LNCAP (cell line): ENCODE measurements at regions not wholly inside any gene's neighbourhood (a gene's known extent, or its start where the extent isn't known, plus 50 kb on each side); places are given as distances from the start of the nearest gene placed in this dataset.

Experiments used
- TF ChIP-seq, protein P1 (sequence below): fragments of 450-650 bp; IDR thresholded peaks from 2 replicates; pipeline ENCODE4 v1.5.1; 2017; ENCODE audit warnings: mild to moderate bottlenecking

DNA sequence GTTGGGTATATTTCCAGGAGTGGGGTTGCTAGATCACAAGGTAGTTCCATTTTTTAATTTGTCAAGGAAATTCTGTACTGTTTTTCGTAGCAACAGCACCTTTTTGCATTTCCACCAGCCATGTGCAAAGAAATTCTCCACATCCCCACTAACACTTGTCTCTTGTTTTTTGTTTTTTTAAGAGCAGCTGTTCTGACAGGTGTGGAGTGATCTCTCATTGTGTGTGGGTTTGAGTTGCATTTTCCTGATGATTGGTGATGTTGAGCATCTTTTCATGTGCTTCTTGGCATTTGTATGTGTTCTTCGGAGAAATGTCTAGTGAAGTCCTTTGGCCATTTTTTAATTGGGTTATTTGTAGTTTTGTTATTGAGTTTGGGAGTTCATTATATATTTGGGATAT is 80.3 kb upstream of the PUDP start:
- TF ChIP-seq, protein P1, sequence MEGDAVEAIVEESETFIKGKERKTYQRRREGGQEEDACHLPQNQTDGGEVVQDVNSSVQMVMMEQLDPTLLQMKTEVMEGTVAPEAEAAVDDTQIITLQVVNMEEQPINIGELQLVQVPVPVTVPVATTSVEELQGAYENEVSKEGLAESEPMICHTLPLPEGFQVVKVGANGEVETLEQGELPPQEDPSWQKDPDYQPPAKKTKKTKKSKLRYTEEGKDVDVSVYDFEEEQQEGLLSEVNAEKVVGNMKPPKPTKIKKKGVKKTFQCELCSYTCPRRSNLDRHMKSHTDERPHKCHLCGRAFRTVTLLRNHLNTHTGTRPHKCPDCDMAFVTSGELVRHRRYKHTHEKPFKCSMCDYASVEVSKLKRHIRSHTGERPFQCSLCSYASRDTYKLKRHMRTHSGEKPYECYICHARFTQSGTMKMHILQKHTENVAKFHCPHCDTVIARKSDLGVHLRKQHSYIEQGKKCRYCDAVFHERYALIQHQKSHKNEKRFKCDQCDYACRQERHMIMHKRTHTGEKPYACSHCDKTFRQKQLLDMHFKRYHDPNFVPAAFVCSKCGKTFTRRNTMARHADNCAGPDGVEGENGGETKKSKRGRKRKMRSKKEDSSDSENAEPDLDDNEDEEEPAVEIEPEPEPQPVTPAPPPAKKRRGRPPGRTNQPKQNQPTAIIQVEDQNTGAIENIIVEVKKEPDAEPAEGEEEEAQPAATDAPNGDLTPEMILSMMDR = no peak

DNA sequence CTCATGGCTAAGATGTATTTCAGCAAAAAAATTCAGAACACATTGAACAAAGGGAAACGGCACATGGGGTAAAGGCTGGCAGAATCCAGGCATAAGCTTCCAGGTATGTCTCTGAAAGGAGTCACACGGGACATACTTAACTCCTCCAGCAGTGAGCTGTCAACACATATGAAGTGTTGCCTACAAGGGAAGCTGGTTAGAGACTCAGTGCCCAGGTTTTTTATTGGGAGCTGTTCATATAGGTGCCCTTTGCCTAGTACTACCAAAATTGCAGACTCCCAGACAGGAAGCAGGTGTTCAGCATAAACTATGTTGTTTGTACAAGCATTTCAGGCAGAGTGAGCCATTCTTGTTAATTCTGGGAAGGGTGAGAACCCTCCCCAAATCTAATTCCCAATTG is 77.4 kb upstream of the PUDP start:
- TF ChIP-seq, protein P1 = no peak

DNA sequence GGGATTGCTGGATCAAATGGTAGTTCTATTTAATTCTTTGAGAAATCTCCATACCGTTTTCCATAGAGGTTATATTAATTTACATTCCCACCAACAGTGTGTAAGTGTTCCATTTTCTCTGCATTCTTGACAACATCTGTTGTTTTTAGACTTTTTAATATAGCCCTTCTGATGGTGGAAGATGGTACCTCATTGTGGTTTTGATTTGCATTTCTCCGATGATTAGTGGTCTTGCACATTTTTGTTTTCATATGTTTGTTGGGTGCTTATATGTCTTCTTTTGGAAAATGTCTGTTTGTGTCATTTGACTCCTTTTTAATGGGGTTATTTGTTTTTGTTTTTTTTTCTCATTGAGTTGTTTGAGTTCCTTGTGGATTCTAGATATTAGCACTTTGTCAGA is 75.3 kb upstream of the PUDP start:
- TF ChIP-seq, protein P1 = no peak

DNA sequence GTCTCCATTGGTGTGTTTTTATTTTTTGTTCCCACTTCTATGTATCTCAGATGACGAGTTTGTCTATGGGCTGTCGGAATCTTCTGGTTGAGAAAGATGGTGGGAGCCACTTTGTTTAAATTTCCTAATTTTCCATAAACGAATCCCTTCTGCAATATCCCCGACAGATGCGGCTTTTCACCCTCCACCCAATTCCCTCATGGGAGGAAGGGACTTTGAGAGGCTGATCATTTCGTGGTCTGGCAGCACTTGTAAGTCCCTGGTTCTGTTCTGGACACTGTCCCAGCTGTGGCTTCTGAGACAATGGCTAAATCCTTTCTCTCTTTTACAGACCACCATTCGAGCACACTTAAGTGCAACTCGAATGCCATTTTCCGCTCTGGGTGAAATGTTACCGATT is 72.2 kb upstream of the PUDP start:
- TF ChIP-seq, protein P1 = no peak

DNA sequence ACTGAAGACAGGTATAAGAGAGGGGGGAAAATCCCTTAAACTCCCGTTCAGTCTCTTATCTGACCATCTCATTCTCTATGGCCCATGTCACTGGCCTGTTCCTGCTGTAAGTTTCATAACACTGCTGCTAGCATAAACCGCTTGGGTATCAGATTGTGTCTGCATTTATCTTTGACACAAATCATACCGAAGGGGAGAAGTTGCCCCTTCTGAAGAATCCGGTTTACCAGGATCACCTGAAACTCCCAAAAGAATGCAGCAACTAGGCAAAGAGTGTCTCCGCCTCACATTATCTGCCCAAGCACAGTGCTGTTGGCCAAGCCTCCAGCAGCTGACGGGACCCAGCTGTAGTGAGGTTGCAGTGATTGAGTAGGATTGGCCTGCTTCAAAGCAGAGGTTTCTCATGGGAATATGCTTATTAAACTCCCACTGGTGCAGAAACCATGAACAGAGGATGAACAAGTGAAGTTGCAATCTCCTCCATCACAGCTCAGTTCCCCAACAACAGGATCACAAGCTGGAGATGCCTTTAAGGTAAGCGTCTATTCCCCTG is 71.3 kb upstream of the PUDP start:
- TF ChIP-seq, protein P1 = no peak

DNA sequence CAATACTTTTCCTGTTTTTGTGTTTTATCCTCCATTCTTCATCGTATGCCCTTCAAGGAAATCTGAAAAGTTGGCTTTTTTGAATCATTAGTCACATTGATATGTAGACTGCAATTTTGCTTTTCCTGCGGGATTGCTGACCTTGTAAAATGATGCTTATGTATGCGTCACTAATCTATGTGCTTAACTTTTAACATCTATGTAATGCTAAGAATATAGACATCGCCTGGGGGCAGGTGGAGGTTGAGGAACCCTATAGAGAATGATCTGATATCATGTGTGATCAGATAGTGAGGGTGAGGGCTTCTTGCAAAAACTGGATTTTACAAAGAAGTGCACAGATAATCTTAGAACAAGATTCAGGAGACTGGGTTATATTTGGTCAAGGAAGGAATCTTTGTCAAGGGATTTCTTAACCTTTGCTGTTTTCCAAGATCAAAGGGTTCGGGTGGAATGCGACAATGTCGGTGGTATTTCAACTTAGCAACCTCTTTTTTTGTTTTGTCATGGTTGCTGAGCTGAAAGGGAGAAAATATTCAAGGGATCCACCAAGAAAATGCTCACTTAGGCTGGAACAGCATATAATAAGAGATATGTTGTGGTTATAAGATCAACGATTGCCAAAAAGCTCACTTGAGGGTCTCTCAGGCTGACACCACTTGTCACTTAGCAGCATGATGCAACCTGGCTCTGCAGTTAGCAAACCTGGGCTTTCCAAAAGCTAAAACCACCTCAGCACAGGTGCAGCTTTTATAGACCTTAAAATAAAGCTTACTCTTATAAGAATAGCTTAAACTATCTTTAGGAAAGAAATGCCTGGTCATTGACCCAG is 70.6 kb upstream of the PUDP start:
- TF ChIP-seq, protein P1 = no peak

DNA sequence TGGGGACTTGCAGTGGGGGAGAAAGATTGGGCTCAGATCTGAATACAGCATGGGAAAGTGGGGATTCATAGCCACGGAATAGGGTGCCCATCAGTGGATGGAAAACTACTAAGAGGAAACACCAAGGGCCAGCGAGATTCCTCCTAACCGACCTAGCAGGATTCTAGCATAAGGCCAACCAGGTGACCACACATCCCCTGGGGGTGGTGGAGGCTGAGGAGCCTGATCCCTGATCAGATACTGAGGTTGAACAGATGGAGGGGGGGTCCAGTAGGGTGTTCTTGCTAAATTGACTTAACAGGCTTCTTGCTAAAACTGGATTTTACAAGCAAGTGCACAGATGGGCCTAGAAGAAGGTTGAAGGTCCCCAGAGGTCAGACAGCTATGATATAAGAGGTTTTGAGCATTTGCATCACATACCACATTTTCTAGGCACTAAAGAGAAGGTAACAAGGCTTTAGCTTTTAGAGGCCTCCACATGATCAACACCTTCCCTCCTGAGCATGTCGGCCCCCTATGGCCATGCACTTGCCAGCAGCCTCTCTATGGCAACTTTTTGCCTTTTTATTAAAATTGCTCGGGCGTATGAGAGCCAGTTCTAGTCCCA is 69.1 kb upstream of the PUDP start:
- TF ChIP-seq, protein P1 = no peak
